Esophagus muscularis mucosa (tissue), 4 donors: ENCODE measurements at regions not wholly inside any gene's neighbourhood (a gene's known extent, or its start where the extent isn't known, plus 50 kb on each side); places are given as distances from the start of the nearest gene placed in this dataset.
A peak's percentile ranks its signal among the peaks of the same experiment; 100 is the strongest.

Experiments
- DNase-seq: peaks from one replicate; pipeline ENCODE4 v3.0.0-alpha.2; 2017; ENCODE audit errors: extremely low spot score
- H3K27ac ChIP-seq, 4 donors: fragments of 200-600 bp; sonication (generic); replicated peaks in 1 of 4; 1 replicate in 3 of 4; 2 replicates in 1 of 4; pipeline ENCODE4 v1.5.1; 2016 to 2019; ENCODE audit warnings: mild to moderate bottlenecking in 1 of 4
- H3K27me3 ChIP-seq, 4 donors: fragments of 200-600 bp; sonication (generic); one replicate each; pipeline versions ENCODE4 v1.5.1 to v1.6.0; 2016 to 2019
- H3K36me3 ChIP-seq, 4 donors: fragments of 200-600 bp; sonication (generic); one replicate each; pipeline ENCODE4 v1.5.1; 2016 to 2019
- H3K4me1 ChIP-seq, 4 donors: fragments of 200-600 bp; sonication (generic); one replicate each; pipeline ENCODE4 v1.5.1; 2016 to 2019
- H3K4me3 ChIP-seq, 4 donors: fragments of 200-600 bp; sonication (generic); 1 replicate in 2 of 4; 2 replicates in 2 of 4; pipeline ENCODE4 v1.5.1; 2016 to 2019; ENCODE audit warnings: mild to moderate bottlenecking in 4 of 4, moderate library complexity in 1 of 4
- H3K9me3 ChIP-seq, 4 donors: fragments of 200-600 bp; sonication (generic); 1 replicate in 3 of 4; 2 replicates in 1 of 4; pipeline ENCODE4 v1.5.1; 2016 to 2019
- EP300 ChIP-seq: sonication (generic); formaldehyde crosslinking; IDR thresholded peaks from one replicate; pipeline ENCODE4 v1.6.1; 2017; ENCODE audit warnings: antibody characterized with exemption
- POLR2A ChIP-seq: fragments of 450-650 bp; IDR thresholded peaks from one replicate; pipeline ENCODE4 v1.6.1; 2017; ENCODE audit warnings: antibody characterized with exemption, moderate library complexity, mild to moderate bottlenecking, low read depth
- POLR2AphosphoS5 ChIP-seq, 2 donors: sonication (generic); formaldehyde crosslinking; IDR thresholded peaks; one replicate each; pipeline ENCODE4 v1.6.1; 2017; ENCODE audit warnings: antibody characterized with exemption in 2 of 2
- WGBS: methylation state at CpG from one replicate; pipeline ENCODE4 v1.1.5; 2018; 5-methylcytosine and 5-hydroxymethylcytosine counted together
- intact Hi-C: fragments of 100-400 bp; cut with DNase I; formaldehyde crosslinking; loops from one replicate; pipeline ENCODE4 v1.15.1; 2023
- TF ChIP-seq, protein P1 (sequence below), 3 experiments: fragments of 200-600 bp in 2 of 3; fragments of 450-650 bp in 1 of 3; sonication (generic) in 2 of 3; IDR thresholded peaks; one replicate each; pipeline ENCODE4 v1.5.1; 2017 to 2019; ENCODE audit warnings: antibody characterized with exemption in 3 of 3, mild to moderate bottlenecking in 2 of 3, moderate library complexity in 1 of 3

DNA sequence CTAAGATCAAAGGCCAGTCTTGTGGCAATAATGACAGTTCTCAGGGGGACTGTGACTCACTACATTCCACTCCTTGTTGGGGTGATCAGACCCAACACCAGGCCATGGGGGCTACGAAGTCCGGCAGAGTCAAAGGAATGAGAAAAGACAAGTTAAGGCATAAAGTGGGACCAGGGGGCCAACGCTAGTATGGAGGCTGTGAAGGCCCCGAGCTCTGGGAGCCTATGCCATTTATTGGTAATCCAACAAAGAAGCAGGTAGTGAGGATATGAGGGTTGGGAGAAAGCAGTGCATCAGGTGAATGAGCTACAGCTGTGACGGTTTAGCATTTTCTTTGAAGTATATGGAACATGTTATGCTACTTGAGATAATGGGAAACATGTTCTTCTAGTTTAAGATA is 104.4 kb upstream of the C2CD4B start:
- no peak overlapping the region for H3K4me3 ChIP-seq
- H3K36me3 ChIP-seq: no peaks in the 10 kb centered on the region
- no peaks in the 10 kb centered on the region for H3K4me1 ChIP-seq
- no peak overlapping the region for H3K27ac ChIP-seq
- H3K27me3 ChIP-seq: no peaks in the 10 kb centered on the region
- DNase-seq: no peak
- H3K9me3 ChIP-seq: peaks cover 0 to 57% (median 36%) of the 10 kb centered on the region in 4 donors
- WGBS: 82% methylated on average over 5 of the region's 5 CpGs
- intact Hi-C loops: no loop called here
- TF ChIP-seq POLR2AphosphoS5 (IDR thresholded peaks at IDR 0.05) (no peak), POLR2A (no peak), EP300 (no peak)
- TF ChIP-seq, protein P1, sequence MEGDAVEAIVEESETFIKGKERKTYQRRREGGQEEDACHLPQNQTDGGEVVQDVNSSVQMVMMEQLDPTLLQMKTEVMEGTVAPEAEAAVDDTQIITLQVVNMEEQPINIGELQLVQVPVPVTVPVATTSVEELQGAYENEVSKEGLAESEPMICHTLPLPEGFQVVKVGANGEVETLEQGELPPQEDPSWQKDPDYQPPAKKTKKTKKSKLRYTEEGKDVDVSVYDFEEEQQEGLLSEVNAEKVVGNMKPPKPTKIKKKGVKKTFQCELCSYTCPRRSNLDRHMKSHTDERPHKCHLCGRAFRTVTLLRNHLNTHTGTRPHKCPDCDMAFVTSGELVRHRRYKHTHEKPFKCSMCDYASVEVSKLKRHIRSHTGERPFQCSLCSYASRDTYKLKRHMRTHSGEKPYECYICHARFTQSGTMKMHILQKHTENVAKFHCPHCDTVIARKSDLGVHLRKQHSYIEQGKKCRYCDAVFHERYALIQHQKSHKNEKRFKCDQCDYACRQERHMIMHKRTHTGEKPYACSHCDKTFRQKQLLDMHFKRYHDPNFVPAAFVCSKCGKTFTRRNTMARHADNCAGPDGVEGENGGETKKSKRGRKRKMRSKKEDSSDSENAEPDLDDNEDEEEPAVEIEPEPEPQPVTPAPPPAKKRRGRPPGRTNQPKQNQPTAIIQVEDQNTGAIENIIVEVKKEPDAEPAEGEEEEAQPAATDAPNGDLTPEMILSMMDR (IDR thresholded peaks at IDR 0.05): no peak

DNA sequence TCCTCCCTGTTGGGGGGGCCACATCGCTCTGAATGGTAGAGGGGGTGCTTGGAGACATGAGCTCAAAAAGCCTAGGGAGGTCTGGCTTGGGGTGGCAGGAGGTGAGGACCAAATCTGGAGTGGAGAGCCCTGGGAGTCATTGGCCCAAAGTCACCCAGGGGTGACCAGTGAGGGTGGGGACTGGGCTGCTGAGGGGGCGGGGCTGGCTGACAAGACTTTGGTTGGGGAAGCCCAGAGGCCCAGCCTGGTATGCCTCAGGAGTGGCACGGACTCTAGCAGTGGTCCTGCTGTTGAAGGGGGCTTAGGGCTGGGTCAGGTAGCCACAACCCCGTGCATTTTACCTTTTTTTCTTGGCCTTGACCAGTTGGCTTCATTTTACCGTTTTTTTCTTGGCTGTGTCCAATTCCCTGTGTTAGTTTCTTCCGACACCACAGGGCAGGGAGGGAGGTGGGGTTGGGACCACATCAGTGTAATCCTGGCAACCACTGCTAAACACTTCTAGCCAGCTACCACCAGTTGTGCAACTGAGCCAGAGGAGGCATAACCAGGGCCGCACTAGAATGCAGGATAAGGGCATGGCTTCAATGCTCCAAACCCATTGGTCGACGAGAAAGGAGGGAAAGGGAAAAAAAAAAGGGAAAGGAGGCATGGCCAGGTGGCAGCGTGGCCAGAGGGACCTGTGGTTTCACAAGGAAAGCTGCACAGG is 105.3 kb upstream of the C2CD4B start:
- Histone ChIP-seq H3K9me3 (peaks cover 0 to 57% (median 36%) of the 10 kb centered on the region in 4 donors), H3K4me1 (no peaks in the 10 kb centered on the region), H3K36me3 (no peaks in the 10 kb centered on the region), H3K27ac (no peak overlapping the region), H3K4me3 (no peak overlapping the region), H3K27me3 (no peaks in the 10 kb centered on the region)
- DNase-seq: peak; percentile 53
- 81% methylated on average over 10 of the region's 10 CpGs for WGBS
- intact Hi-C loops: no loop called here
- TF ChIP-seq POLR2A: no peak
- no peak for TF ChIP-seq POLR2AphosphoS5 (IDR thresholded peaks at IDR 0.05)
- TF ChIP-seq, protein P1 (IDR thresholded peaks at IDR 0.05): no peak
- no peak for TF ChIP-seq EP300

DNA sequence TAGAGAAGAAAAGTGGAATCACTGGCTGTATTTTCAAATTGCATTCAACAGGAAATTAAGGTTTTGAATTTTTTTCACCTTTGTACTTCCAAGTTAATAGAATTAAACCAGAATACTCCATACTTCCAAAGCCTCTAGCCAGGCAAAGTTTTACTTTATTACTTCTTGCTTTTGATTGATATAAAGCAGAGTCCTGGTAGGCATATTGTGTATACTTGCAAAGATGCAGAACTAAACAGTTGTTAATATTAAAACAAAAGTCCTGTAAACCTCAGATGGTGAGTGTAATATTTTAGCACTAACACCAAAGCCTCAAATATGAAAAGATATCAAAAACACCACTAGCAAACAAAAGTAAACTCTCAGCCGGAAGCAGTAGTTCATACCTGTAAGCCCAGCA is 107.2 kb upstream of the C2CD4B start:
- no peak overlapping the region for H3K4me3 ChIP-seq
- H3K36me3 ChIP-seq: no peaks in the 10 kb centered on the region
- peaks cover 0 to 3% (median 0%) of the 10 kb centered on the region in 4 donors for H3K27me3 ChIP-seq
- intact Hi-C loops: no loop called here
- H3K27ac ChIP-seq: no peak overlapping the region
- peaks cover 0 to 49% (median 34%) of the 10 kb centered on the region in 4 donors for H3K9me3 ChIP-seq
- 57% methylated on average over 1 of the region's 1 CpG for WGBS
- H3K4me1 ChIP-seq: no peaks in the 10 kb centered on the region
- TF ChIP-seq POLR2AphosphoS5 (IDR thresholded peaks at IDR 0.05) (no peak), POLR2A (no peak), EP300 (no peak)
- TF ChIP-seq, protein P1 (IDR thresholded peaks at IDR 0.05): no peak
- DNase-seq: no peak

DNA sequence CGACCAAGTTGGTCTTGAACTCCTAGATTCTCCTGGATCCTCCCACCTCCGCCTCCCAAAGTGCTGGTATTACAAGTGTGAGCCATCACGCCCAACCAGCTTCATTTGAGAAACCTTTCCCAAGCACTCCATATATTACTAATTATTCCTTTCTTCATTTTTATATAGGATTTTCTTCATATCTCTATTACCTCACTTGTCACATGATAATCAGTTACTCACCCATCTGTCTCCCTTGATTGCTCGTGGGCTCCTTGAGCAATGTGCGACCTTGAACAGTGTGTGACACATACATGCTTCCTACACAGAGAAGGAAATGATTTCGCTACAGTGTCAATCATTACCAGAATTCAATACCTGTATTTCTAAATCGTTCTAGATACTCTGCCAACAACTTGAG is 110.7 kb upstream of the C2CD4B start:
- Histone ChIP-seq H3K4me1 (no peaks in the 10 kb centered on the region), H3K4me3 (no peak overlapping the region), H3K27ac (no peak overlapping the region), H3K36me3 (no peaks in the 10 kb centered on the region), H3K9me3 (peaks cover 0 to 13% (median 4%) of the 10 kb centered on the region in 4 donors), H3K27me3 (peaks cover 0 to 11% (median 0%) of the 10 kb centered on the region in 4 donors)
- no peak for TF ChIP-seq EP300
- TF ChIP-seq POLR2A: no peak
- no peak for TF ChIP-seq POLR2AphosphoS5 (IDR thresholded peaks at IDR 0.05)
- TF ChIP-seq, protein P1 (IDR thresholded peaks at IDR 0.05): no peak
- DNase-seq: peak; percentile 68
- 85% methylated on average over 7 of the region's 7 CpGs for WGBS
- intact Hi-C loops: no loop called here
